HG03280 (cell line): ENCODE measurements at regions not wholly inside any gene's neighbourhood (a gene's known extent, or its start where the extent isn't known, plus 50 kb on each side); places are given as distances from the start of the nearest gene placed in this dataset.
"Not testable (repeated sequence)": the region's sequence is repeated elsewhere in the genome, so short reads cannot be mapped to it uniquely, and the experiment has no call there.

Source experiments
- ATAC-seq: cut with Tn5 transposase; IDR thresholded peaks from one replicate; pipeline ENCODE4 v1.9.1; 2021; ENCODE audit warnings: mild to moderate bottlenecking, moderate library complexity; ENCODE audit not compliant: unreplicated experiment

- ATAC-seq, result peak; percentile 83
These were observed 59.7 kb downstream of the RAP2B start for GRCh38 chr3:153221748-153222162.

GRCh38 chr3:153226877-153227276 lies 64.9 kb downstream of the RAP2B start:
- ATAC-seq, result not testable (repeated sequence)

GRCh38 chr3:153230427-153230826 lies 68.4 kb downstream of the RAP2B start:
- ATAC-seq, result not testable (repeated sequence)

DNA sequence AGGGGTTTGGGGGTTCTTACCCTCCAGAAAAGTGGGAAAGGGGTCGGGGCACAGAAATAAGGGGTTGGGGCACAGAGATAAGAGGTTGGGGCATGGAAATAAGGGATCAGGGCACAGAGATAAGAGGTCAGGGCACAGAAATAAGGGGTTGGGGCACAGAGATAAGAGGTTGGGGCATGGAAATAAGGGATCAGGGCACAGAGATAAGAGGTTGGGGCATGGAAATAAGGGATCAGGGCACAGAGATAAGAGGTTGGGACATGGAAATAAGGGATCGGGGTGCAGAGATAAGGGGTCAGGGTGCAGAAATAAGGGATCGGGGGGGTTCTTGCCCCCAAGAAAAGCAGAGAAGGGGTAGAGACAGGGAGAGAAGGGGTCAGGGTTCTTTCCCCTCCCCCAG lies 69.2 kb downstream of the RAP2B start:
- ATAC-seq, result not testable (repeated sequence)

DNA sequence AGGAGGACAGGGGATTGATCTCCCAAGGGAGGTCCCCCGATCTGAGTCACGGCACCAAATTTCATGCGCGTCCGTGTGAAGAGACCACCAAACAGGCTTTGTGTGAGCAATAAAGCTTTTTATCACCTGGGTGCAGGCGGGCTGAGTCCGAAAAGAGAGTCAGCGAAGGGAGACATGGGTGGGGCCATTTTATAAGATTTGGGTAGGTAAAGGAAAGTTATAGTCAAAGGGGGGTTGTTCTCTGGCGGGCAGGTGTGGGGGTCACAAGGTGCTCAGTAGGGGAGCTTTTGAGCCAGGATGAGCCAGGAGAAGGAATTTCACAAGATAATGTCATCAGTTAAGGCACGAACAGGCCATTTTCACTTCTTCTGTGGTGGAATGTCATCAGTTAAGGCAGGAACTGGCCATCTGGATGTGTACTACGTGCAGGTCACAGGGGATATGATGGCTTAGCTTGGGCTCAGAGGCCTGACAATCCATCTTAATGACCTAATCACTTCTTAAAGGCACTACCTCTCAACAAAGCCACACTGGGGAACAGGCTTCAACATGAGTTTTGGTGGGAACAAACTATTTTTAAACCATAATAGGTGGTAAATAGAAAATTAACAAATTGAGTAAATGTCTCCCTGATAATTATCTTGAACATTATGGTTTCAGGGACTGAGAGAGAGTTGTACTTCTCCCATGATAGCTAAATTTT lies 70.2 kb downstream of the RAP2B start:
- not testable (repeated sequence) for ATAC-seq

- ATAC-seq, result no peak
These were observed 70.8 kb downstream of the RAP2B start for GRCh38 chr3:153232851-153233271.

- no peak for ATAC-seq
These were observed 72.0 kb downstream of the RAP2B start for GRCh38 chr3:153233986-153234385.

GRCh38 chr3:153242896-153243295 lies 80.9 kb downstream of the RAP2B start:
- ATAC-seq, result no peak

- ATAC-seq, result no peak
These were observed 82.9 kb downstream of the RAP2B start for GRCh38 chr3:153244961-153245360.

- no peak for ATAC-seq
These were observed 83.6 kb downstream of the RAP2B start for GRCh38 chr3:153245661-153246060.

DNA sequence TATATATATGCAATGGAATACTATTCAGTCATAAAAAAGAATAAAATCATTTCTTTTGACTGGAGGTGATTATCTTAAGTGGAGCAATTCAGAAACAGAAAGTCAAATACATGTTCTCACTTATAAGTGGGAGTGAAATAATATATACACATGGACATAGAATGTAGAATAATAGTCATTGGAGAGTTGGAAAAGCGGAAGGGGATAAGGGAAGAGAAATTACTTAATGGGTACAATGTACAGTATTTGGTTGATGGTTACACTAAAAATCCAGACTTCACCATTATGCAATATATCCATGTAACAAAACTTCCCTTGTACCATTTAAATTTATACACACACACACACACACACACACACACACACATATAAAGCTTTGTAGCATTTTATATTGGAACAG lies 84.3 kb downstream of the RAP2B start:
- no peak for ATAC-seq

DNA sequence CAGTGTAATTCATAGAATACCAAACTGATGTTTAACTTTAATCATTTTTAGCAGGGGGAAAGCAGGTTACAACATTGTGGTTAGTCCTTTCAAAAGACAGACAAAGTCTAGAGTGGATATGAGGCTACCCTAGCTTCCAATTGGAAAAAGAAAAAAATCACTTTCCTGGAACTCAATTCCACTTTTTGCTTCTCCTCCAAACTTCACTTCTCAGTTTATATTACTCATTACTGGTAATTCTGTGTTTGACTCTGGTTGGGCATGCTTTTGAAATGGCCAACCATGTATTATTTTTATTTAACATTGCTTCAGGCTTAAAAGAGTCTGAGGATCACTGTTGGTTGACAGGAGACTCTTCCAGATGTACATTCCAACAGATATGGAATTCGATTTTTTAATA lies 84.8 kb downstream of the RAP2B start:
- no peak for ATAC-seq

GRCh38 chr3:153247331-153248330 lies 85.6 kb downstream of the RAP2B start:
- ATAC-seq, result no peak

GRCh38 chr3:153248835-153249234 lies 86.8 kb downstream of the RAP2B start:
- ATAC-seq, result not testable (repeated sequence)

GRCh38 chr3:153249906-153250305 lies 87.9 kb downstream of the RAP2B start:
- no peak for ATAC-seq

DNA sequence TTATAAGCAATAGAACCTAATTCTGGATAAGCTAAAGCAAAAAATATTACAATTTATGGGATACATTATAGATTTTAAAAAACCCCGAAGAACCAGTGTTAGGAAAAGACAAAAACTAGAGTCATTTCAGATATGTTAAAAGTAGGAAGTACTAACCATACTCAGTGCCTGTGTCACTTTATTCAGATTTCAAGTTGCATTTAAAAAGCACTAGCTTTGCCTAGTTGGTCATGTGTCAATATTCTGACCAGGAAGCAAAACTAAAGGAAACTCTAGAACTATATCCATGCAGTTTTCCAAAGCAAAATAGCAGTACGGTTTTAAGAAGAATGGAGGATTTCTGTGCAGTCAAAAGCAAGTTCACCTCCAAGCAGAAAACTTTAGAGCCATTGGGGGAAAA lies 88.4 kb downstream of the RAP2B start:
- ATAC-seq, result no peak

DNA sequence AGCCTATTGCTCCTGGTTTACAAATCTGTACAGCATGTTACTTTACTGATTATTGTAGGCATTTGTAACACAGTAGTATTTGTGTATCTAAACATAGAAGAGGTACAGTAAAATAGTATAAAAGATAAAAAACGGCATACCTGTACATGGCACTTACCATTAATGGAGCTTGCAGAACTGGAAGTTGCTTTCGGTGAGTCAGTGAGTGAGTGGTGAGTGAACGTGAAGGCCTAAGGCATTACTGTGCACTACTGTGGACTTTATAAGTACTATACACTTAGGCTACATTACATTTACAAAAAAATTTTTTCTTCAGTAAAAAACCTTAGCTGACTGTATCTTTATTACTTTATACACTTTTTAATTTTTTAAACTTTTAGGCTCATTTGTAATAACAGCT lies 90.9 kb downstream of the RAP2B start:
- no peak for ATAC-seq

- no peak for ATAC-seq
These were observed 92.3 kb downstream of the RAP2B start for GRCh38 chr3:153254361-153254760.

DNA sequence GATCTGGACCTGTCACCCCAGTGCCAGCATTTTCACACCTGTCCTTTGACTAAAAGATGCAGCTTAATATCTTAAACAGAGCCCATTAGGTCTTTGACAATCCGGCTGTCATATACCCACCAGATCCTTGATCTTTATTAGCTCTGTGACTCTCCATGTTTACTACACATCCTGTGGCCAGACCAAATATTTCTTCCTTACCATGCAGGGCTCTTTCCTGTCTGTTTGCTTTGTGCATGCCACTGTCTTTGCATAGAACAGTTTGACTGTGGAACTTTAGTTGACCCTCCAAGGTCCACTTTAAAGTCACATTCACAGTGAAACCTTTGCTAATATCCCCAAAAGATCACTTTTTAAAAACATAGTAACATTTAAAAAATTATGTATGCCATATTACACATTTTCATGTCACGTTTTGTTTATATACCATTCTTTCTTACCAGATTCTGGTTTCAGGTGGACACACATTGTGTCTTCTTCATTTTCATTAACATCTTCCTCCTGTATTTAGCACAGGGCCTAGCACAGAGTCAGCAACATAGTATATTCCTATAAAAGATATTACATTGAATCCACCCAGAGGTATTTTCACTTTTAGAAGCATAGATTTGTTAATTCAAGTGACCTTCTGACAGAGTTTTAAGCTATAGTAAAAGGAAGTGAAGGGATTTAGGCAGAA lies 95.8 kb downstream of the RAP2B start:
- no peak for ATAC-seq

DNA sequence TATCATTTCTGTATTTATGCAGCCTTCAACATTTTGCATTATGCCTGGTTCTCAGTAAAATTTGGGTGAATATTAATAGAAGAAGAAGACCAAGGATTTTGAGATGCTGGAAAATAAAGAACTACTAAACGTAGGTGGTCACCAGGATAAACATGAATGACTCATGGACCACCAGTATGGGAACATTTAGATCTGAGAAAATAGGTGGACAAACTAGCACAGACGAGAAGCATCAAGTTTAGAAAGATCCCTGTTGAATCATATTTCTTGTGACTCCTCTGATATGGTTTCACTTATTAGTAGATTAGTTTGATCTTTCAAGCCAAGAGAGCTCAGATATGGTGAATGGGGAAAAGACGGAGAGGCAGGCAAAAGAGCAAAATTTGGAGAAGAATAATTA lies 97.9 kb downstream of the RAP2B start:
- no peak for ATAC-seq

DNA sequence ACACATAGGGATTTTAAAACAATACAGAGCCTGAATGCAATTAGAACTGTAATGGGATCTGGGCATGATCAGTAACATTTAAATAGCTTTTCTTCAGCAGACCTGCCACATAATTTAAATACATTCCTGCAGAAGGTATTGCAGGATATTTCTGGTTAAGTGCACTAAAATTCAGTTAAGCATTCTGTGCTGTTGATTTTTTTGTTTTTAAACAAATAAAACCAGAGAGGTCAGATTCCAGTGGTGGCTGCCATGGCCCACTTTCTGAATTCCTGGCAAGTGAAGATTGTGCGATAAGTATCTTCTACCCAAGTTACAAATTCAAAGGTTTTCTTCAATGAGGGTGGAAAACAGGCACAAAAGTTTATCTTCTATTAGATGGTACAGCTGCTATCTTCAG lies 98.7 kb downstream of the RAP2B start:
- ATAC-seq, result no peak
